ENCODE measurements at regions not wholly inside any gene's neighbourhood (a gene's known extent, or its start where the extent isn't known, plus 50 kb on each side); places are given as distances from the start of the nearest gene placed in this dataset.
A peak's percentile ranks its signal among the peaks of the same experiment; 100 is the strongest.

DNA sequence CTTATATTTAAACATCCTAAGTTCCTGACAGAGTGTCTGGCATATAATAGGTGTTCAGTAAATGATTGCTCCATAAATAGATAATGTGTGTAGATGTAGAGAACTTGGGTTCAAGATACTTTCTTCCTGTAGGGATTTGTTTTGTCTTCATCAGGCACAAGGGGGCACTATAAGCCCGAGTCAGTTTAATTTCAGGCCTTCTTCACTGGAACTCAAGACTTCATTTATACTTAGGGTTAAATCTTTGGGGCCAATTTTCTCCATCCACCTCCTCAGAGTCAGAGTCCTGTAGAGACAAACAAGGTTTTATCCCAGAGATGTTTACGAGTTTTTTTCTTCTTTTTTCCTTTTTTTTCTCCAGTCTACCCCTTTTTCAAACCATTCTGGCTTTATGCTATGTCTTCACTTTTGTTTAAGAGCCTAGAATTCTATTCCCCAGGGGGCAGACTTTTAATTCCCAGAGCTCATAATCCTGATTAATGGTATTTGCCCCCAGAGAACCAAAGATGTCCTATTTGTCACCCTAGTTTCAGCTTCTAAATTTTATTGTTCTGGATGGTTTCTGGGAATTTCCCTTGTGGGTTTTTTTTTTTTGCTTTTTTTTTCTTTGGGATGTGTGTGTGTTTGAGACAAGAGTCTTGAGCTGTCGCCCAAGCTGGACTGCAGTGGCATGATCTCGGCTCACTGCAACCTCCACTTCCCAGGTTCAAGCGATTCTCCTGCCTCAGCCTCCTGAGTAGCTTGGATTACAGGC, 88.4 kb downstream of the HFE start:
- Histone ChIP-seq H2BK12ac (ENCODE audit: low read length) (no peak overlapping the region), H4K91ac (ENCODE audit: low read depth, low read length, poor library complexity) (no peak overlapping the region), H3K23ac (ENCODE audit: low read depth, low read length, poor library complexity) (no peak overlapping the region), H3K9ac (ENCODE audit: low read depth, low read length, poor library complexity) (no peak overlapping the region), H2BK120ac (ENCODE audit: low read depth, low read length) (no peak overlapping the region), H3K4me3 (ENCODE audit: low read length in 2 of 2) (no peak overlapping the region), H2BK5ac (ENCODE audit: low read length) (no peak overlapping the region), H3K4me1 (ENCODE audit: control insufficient read depth in 2 of 2, insufficient read depth in 1 of 2, low read depth in 1 of 2, low read length in 2 of 2) (no peaks in the 10 kb centered on the region), H3K4ac (ENCODE audit: low read length) (no peak overlapping the region), H3K4me2 (ENCODE audit: insufficient read depth, low read length, poor library complexity, severe bottlenecking) (no peak overlapping the region), H3K27me3 (ENCODE audit: control insufficient read depth in 3 of 3, insufficient read depth in 3 of 3, low read depth in 1 of 3, low read length in 3 of 3) (no peaks in the 10 kb centered on the region), H3K18ac (ENCODE audit: low read length) (no peak overlapping the region), H2AFZ (ENCODE audit: low read length) (no peak overlapping the region), H3K9me3 (replicated peaks in 1 of 2; ENCODE audit: control insufficient read depth in 2 of 2, insufficient read depth in 1 of 2, low read depth in 1 of 2, low read length in 2 of 2) (no peaks in the 10 kb centered on the region), H2AK5ac (ENCODE audit: low read depth, low read length) (no peak overlapping the region), H4K8ac (ENCODE audit: low read depth, low read length) (no peak overlapping the region), H3K14ac (ENCODE audit: low read length) (no peak overlapping the region), H3K36me3 (replicated peaks in 1 of 2; ENCODE audit: control insufficient read depth in 2 of 2, insufficient read depth in 2 of 2, low read length in 2 of 2) (no peaks in the 10 kb centered on the region), H2BK15ac (ENCODE audit: low read length) (no peak overlapping the region), H3K79me1 (ENCODE audit: low read depth, low read length) (no peaks in the 10 kb centered on the region), H3K27ac (replicated peaks; ENCODE audit: low read length) (no peak overlapping the region)
- peak; percentile 55 for DNase-seq (ENCODE audit: low spot score)
- no CpG with 5 or more reads among the region's 5 CpGs for WGBS, 2 donors (ENCODE audit: extremely low coverage in 2 of 2, insufficient read length in 2 of 2, insufficient replicate concordance in 1 of 2)

DNA sequence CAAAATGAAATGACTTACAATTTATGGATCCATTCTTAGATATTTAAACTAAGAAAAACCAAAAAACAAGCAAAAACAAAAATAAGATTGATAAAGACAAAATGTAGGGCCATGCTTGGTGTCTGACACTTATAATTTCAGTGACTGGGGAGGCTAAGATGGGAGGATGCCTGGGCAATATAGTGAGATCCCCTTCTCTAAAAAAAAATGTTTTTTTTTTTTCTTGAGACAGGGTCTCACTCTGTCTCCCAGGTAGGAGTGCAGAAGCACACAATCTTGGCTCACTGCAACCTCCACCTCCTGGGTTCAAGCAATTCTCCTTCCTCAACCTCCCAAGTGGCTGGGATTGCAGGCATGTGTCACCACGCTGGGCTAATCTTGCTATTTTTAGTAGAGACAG, 92.4 kb downstream of the HFE start:
- no CpG with 5 or more reads among the region's 1 CpG for WGBS, 2 donors (ENCODE audit: extremely low coverage in 2 of 2, insufficient read length in 2 of 2, insufficient replicate concordance in 1 of 2)
- Histone ChIP-seq H3K27me3 (ENCODE audit: control insufficient read depth in 3 of 3, insufficient read depth in 3 of 3, low read depth in 1 of 3, low read length in 3 of 3) (no peaks in the 10 kb centered on the region), H3K23ac (ENCODE audit: low read depth, low read length, poor library complexity) (no peak overlapping the region)

DNA sequence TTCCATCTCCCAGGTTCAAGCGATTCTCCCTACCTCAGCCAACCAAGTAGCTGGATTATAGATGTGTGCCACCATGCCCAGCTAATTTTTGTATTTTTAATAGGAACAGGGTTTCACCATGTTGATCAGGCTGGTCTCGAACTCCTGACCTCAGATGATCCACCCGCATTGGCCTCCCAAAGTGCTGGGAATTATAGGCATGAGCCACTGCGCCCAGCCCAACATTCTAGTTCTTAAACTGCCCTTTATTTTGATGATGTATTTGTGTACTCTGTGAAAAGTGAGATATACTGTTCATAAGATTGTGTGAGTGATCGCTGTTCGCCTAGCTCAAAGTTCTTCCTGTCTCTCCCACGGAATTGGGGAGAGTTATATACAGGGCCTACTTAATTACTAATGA, 93.1 kb downstream of the HFE start:
- no peak overlapping the region for H3K4me3 ChIP-seq (ENCODE audit: low read length in 2 of 2)

More for the DNA sequence above, 92.4 kb downstream of the HFE start:
- no peak overlapping the region for H3K27ac ChIP-seq (replicated peaks; ENCODE audit: low read length)
- no peak overlapping the region for H3K4me3 ChIP-seq (ENCODE audit: low read length in 2 of 2)
- no peak overlapping the region for H2BK12ac ChIP-seq (ENCODE audit: low read length)
- no peaks in the 10 kb centered on the region for H3K9me3 ChIP-seq (replicated peaks in 1 of 2; ENCODE audit: control insufficient read depth in 2 of 2, insufficient read depth in 1 of 2, low read depth in 1 of 2, low read length in 2 of 2)
- no peak overlapping the region for H2BK15ac ChIP-seq (ENCODE audit: low read length)
- no peak overlapping the region for H4K91ac ChIP-seq (ENCODE audit: low read depth, low read length, poor library complexity)
- H2AFZ ChIP-seq (ENCODE audit: low read length): no peak overlapping the region
- H3K4me1 ChIP-seq (ENCODE audit: control insufficient read depth in 2 of 2, insufficient read depth in 1 of 2, low read depth in 1 of 2, low read length in 2 of 2): no peaks in the 10 kb centered on the region
- H3K4ac ChIP-seq (ENCODE audit: low read length): no peak overlapping the region
- no peak overlapping the region for H2BK120ac ChIP-seq (ENCODE audit: low read depth, low read length)
- no peak for DNase-seq (ENCODE audit: low spot score)
- H3K36me3 ChIP-seq (replicated peaks in 1 of 2; ENCODE audit: control insufficient read depth in 2 of 2, insufficient read depth in 2 of 2, low read length in 2 of 2): no peaks in the 10 kb centered on the region
- H2BK5ac ChIP-seq (ENCODE audit: low read length): no peak overlapping the region
- no peak overlapping the region for H3K14ac ChIP-seq (ENCODE audit: low read length)
- no peaks in the 10 kb centered on the region for H3K79me1 ChIP-seq (ENCODE audit: low read depth, low read length)
- H3K9ac ChIP-seq (ENCODE audit: low read depth, low read length, poor library complexity): no peak overlapping the region
- H4K8ac ChIP-seq (ENCODE audit: low read depth, low read length): no peak overlapping the region
- no peak overlapping the region for H2AK5ac ChIP-seq (ENCODE audit: low read depth, low read length)
- no peak overlapping the region for H3K18ac ChIP-seq (ENCODE audit: low read length)
- no peak overlapping the region for H3K4me2 ChIP-seq (ENCODE audit: insufficient read depth, low read length, poor library complexity, severe bottlenecking)

DNA sequence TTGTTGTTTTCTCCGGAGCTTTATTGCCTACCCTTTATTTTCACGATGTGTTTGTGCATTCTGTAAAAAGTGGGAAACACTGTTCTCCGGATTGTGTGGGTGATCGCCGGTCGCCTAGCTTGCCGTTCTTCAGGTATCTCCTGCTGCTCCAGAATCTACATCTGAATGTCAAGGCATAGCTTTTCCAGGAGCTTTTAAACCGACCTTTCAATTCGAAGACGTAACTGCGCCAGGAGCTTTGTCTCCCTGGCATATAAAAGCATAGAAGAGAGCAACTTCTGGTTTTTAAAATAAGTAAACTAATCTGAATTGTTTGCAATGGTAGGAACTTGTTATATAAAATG, 96.0 kb downstream of the HFE start:
- no peak overlapping the region for H2BK5ac ChIP-seq (ENCODE audit: low read length)
- peak overlapping the region; percentile 5 for H3K27ac ChIP-seq (replicated peaks; ENCODE audit: low read length)
- peaks cover 0 to 2% of the 10 kb centered on the region in 2 donors for H3K4me1 ChIP-seq (ENCODE audit: control insufficient read depth in 2 of 2, insufficient read depth in 1 of 2, low read depth in 1 of 2, low read length in 2 of 2)

More for the DNA sequence above, 93.1 kb downstream of the HFE start:
- Histone ChIP-seq H2BK12ac (ENCODE audit: low read length) (no peak overlapping the region), H2BK120ac (ENCODE audit: low read depth, low read length) (no peak overlapping the region), H3K18ac (ENCODE audit: low read length) (no peak overlapping the region), H3K79me1 (ENCODE audit: low read depth, low read length) (no peaks in the 10 kb centered on the region), H2BK15ac (ENCODE audit: low read length) (no peak overlapping the region), H2BK5ac (ENCODE audit: low read length) (no peak overlapping the region), H3K36me3 (replicated peaks in 1 of 2; ENCODE audit: control insufficient read depth in 2 of 2, insufficient read depth in 2 of 2, low read length in 2 of 2) (no peaks in the 10 kb centered on the region), H3K4me1 (ENCODE audit: control insufficient read depth in 2 of 2, insufficient read depth in 1 of 2, low read depth in 1 of 2, low read length in 2 of 2) (no peaks in the 10 kb centered on the region), H2AK5ac (ENCODE audit: low read depth, low read length) (no peak overlapping the region), H3K4ac (ENCODE audit: low read length) (no peak overlapping the region), H3K27ac (replicated peaks; ENCODE audit: low read length) (no peak overlapping the region), H4K8ac (ENCODE audit: low read depth, low read length) (no peak overlapping the region), H3K27me3 (ENCODE audit: control insufficient read depth in 3 of 3, insufficient read depth in 3 of 3, low read depth in 1 of 3, low read length in 3 of 3) (no peaks in the 10 kb centered on the region), H2AFZ (ENCODE audit: low read length) (no peak overlapping the region), H3K14ac (ENCODE audit: low read length) (no peak overlapping the region), H3K9ac (ENCODE audit: low read depth, low read length, poor library complexity) (no peak overlapping the region), H3K9me3 (replicated peaks in 1 of 2; ENCODE audit: control insufficient read depth in 2 of 2, insufficient read depth in 1 of 2, low read depth in 1 of 2, low read length in 2 of 2) (no peaks in the 10 kb centered on the region), H3K23ac (ENCODE audit: low read depth, low read length, poor library complexity) (no peak overlapping the region), H4K91ac (ENCODE audit: low read depth, low read length, poor library complexity) (no peak overlapping the region), H3K4me2 (ENCODE audit: insufficient read depth, low read length, poor library complexity, severe bottlenecking) (no peak overlapping the region)
- DNase-seq (ENCODE audit: low spot score): no peak
- no CpG with 5 or more reads among the region's 7 CpGs for WGBS, 2 donors (ENCODE audit: extremely low coverage in 2 of 2, insufficient read length in 2 of 2, insufficient replicate concordance in 1 of 2)

More for the DNA sequence above, 96.0 kb downstream of the HFE start:
- Histone ChIP-seq H2BK120ac (ENCODE audit: low read depth, low read length) (no peak overlapping the region), H2AK5ac (ENCODE audit: low read depth, low read length) (no peak overlapping the region), H4K91ac (ENCODE audit: low read depth, low read length, poor library complexity) (no peak overlapping the region), H3K18ac (ENCODE audit: low read length) (no peak overlapping the region), H3K14ac (ENCODE audit: low read length) (no peak overlapping the region), H3K36me3 (replicated peaks in 1 of 2; ENCODE audit: control insufficient read depth in 2 of 2, insufficient read depth in 2 of 2, low read length in 2 of 2) (no peaks in the 10 kb centered on the region), H4K8ac (ENCODE audit: low read depth, low read length) (no peak overlapping the region), H2BK15ac (ENCODE audit: low read length) (no peak overlapping the region), H3K4ac (ENCODE audit: low read length) (no peak overlapping the region), H3K9me3 (replicated peaks in 1 of 2; ENCODE audit: control insufficient read depth in 2 of 2, insufficient read depth in 1 of 2, low read depth in 1 of 2, low read length in 2 of 2) (no peaks in the 10 kb centered on the region), H3K27me3 (ENCODE audit: control insufficient read depth in 3 of 3, insufficient read depth in 3 of 3, low read depth in 1 of 3, low read length in 3 of 3) (no peaks in the 10 kb centered on the region), H3K4me3 (ENCODE audit: low read length in 2 of 2) (peak overlapping the region; percentile 2 to 15), H2AFZ (ENCODE audit: low read length) (peak overlapping the region; percentile 43), H3K9ac (ENCODE audit: low read depth, low read length, poor library complexity) (no peak overlapping the region), H3K4me2 (ENCODE audit: insufficient read depth, low read length, poor library complexity, severe bottlenecking) (peak overlapping the region; percentile 42), H3K79me1 (ENCODE audit: low read depth, low read length) (no peaks in the 10 kb centered on the region), H2BK12ac (ENCODE audit: low read length) (no peak overlapping the region), H3K23ac (ENCODE audit: low read depth, low read length, poor library complexity) (no peak overlapping the region)
- DNase-seq (ENCODE audit: low spot score): no peak
- WGBS, 2 donors (ENCODE audit: extremely low coverage in 2 of 2, insufficient read length in 2 of 2, insufficient replicate concordance in 1 of 2): no CpG with 5 or more reads among the region's 11 CpGs
